ENCODE measurements at regions not wholly inside any gene's neighbourhood (a gene's known extent, or its start where the extent isn't known, plus 50 kb on each side); places are given as distances from the start of the nearest gene placed in this dataset.

GRCh38 chr14:104445086-104445485 is 134.5 kb upstream of the C14orf180 start:
- Histone ChIP-seq H3K27me3 (ENCODE audit: insufficient read depth, low read length) (peaks cover 6% of the 10 kb centered on the region; the same call in 1 of the 2 replicates), H3K9ac (ENCODE audit: low read length) (no peak overlapping the region), H2AFZ (ENCODE audit: low read depth, low read length, poor library complexity, severe bottlenecking) (no peak overlapping the region), H3K79me2 (ENCODE audit: insufficient read depth, low read length) (no peaks in the 10 kb centered on the region), H3K4me1 (ENCODE audit: control insufficient read depth in 1 of 2, insufficient read depth in 2 of 2, low read length in 2 of 2) (no peaks in the 10 kb centered on the region), H3K4me2 (ENCODE audit: low read length) (no peak overlapping the region), H3K27ac (ENCODE audit: low read depth, low read length) (no peak overlapping the region), H3K4me3 (replicated peaks in 1 of 2; ENCODE audit: low read depth in 1 of 2, low read length in 2 of 2) (no peak overlapping the region), H4K20me1 (ENCODE audit: insufficient read depth) (no peaks in the 10 kb centered on the region), H3K36me3 (ENCODE audit: control insufficient read depth in 1 of 2, insufficient read depth in 2 of 2, low read length in 2 of 2) (no peaks in the 10 kb centered on the region), H3K9me2 (ENCODE audit: insufficient read depth) (no peaks in the 10 kb centered on the region), H3K9me3 (ENCODE audit: control insufficient read depth in 1 of 2, insufficient read depth in 1 of 2, low read depth in 1 of 2, low read length in 2 of 2) (peaks cover 0 to 4% of the 10 kb centered on the region in 2 experiments; a peak in 1 of 4 replicates)
- ATAC-seq = no peak
- ChIA-PET POLR2A (no interaction called here), CTCF (no interaction called here), RAD21 (ENCODE audit: low non-redundant PET in 1 of 2, low total read pairs in 2 of 2, uncharacterized antibody in 2 of 2, unreplicated experiment in 2 of 2) (no interaction called here)
- intact Hi-C loops (cut with micrococcal nuclease) = no loop called here
- BruUV-seq (replicated peaks) = no TSS peak
- DNase-seq (ENCODE audit: low read depth, low spot score) = no peak
- no peak for TF ChIP-seq YY1 (IDR thresholded peaks at IDR 0.05; ENCODE audit: extremely low read depth, insufficient replicate concordance, low read depth, low read length)
- no peak for TF ChIP-seq TCF7L2 (IDR thresholded peaks at IDR 0.05; ENCODE audit: borderline replicate concordance, extremely low read depth, insufficient read depth, insufficient read length)
- no peak for TF ChIP-seq POLR2AphosphoS5 (IDR thresholded peaks at IDR 0.05; ENCODE audit: low read depth, low read length)
- no peak for TF ChIP-seq SRF (IDR thresholded peaks at IDR 0.05; ENCODE audit: low read depth)
- no peak for TF ChIP-seq SIN3A (IDR thresholded peaks at IDR 0.05; ENCODE audit: low read depth)
- no peak for TF ChIP-seq ZFX (IDR thresholded peaks at IDR 0.05)
- no peak for TF ChIP-seq ZNF274 (IDR thresholded peaks at IDR 0.05; ENCODE audit: low read depth, low read length)
- TF ChIP-seq ATF3 (IDR thresholded peaks at IDR 0.05) = no peak
- no peak for TF ChIP-seq EZH2 (IDR thresholded peaks at IDR 0.05)
- no peak for TF ChIP-seq CEBPB (IDR thresholded peaks at IDR 0.05; ENCODE audit: low read depth)
- no peak for TF ChIP-seq POLR2A (IDR thresholded peaks at IDR 0.05; ENCODE audit: borderline replicate concordance, extremely low read depth, insufficient read depth, insufficient read length)
- no peak for TF ChIP-seq JUND (IDR thresholded peaks at IDR 0.05)
- TF ChIP-seq ZBTB33 (IDR thresholded peaks at IDR 0.05; ENCODE audit: extremely low read depth, insufficient replicate concordance, low read length) = no peak
- TF ChIP-seq EGR1 (IDR thresholded peaks at IDR 0.05; ENCODE audit: low read depth) = no peak
